ENCODE measurements at regions not wholly inside any gene's neighbourhood (a gene's known extent, or its start where the extent isn't known, plus 50 kb on each side); places are given as distances from the start of the nearest gene placed in this dataset.

GRCh38 chr10:106173838-106174237 is 990.7 kb downstream of the SORCS1 start:
- Histone ChIP-seq H3K27me3 (ENCODE audit: control insufficient read depth, extremely low read depth, insufficient read depth, low read length) (no peaks in the 10 kb centered on the region), H3K79me2 (ENCODE audit: control insufficient read depth, insufficient read depth, low read length) (no peaks in the 10 kb centered on the region), H2AFZ (ENCODE audit: control insufficient read depth, low read length) (no peak overlapping the region), H3K36me3 (ENCODE audit: control insufficient read depth in 2 of 2, extremely low read depth in 1 of 2, insufficient read depth in 2 of 2, low read length in 2 of 2) (no peaks in the 10 kb centered on the region), H3K9ac (ENCODE audit: control insufficient read depth, extremely low read depth, insufficient read depth, low read length) (no peak overlapping the region), H3K9me1 (ENCODE audit: control insufficient read depth, extremely low read depth, insufficient read depth, low read length) (no peaks in the 10 kb centered on the region), H3K4me3 (ENCODE audit: control insufficient read depth in 2 of 3, extremely low read depth in 1 of 3, insufficient read depth in 2 of 3, low read depth in 1 of 3, low read length in 3 of 3) (no peak overlapping the region), H3K27ac (ENCODE audit: control insufficient read depth, insufficient read depth, low read length) (no peak overlapping the region), H4K20me1 (ENCODE audit: control insufficient read depth, extremely low read depth, insufficient read depth, low read length) (no peaks in the 10 kb centered on the region), H3K9me3 (ENCODE audit: control insufficient read depth, low read depth, low read length) (no peaks in the 10 kb centered on the region), H3K4me1 (ENCODE audit: control insufficient read depth, extremely low read depth, insufficient read depth, low read length) (no peaks in the 10 kb centered on the region), H3K4me2 (ENCODE audit: control insufficient read depth, extremely low read depth, insufficient read depth, low read depth, low read length) (no peak overlapping the region)
- dilution Hi-C loops (cut with MboI; ENCODE audit: extremely low pct_ligation_motif_present, low sequenced_read_pairs) = no loop called here
- TF ChIP-seq CTCF (optimal IDR thresholded peaks at IDR 0.05 in 1 of 3, IDR thresholded peaks at IDR 0.05 in 1 of 3, conservative IDR thresholded peaks at IDR 0.05 in 1 of 3; ENCODE audit: extremely low read depth in 1 of 3, insufficient read depth in 2 of 3, low read length in 3 of 3) = no peak
- TF ChIP-seq EZH2 (IDR thresholded peaks at IDR 0.05; ENCODE audit: low read length) = no peak
- DNase-seq (ENCODE audit: low read depth, low spot score) = no peak
- FAIRE-seq = no peak

- no peaks in the 10 kb centered on the region for H3K9me1 ChIP-seq (ENCODE audit: control insufficient read depth, extremely low read depth, insufficient read depth, low read length)
- no peak overlapping the region for H3K4me3 ChIP-seq (ENCODE audit: control insufficient read depth in 2 of 3, extremely low read depth in 1 of 3, insufficient read depth in 2 of 3, low read depth in 1 of 3, low read length in 3 of 3)
- H3K9ac ChIP-seq (ENCODE audit: control insufficient read depth, extremely low read depth, insufficient read depth, low read length) = no peak overlapping the region
- no peaks in the 10 kb centered on the region for H3K9me3 ChIP-seq (ENCODE audit: control insufficient read depth, low read depth, low read length)
- TF ChIP-seq CTCF (optimal IDR thresholded peaks at IDR 0.05 in 1 of 3, IDR thresholded peaks at IDR 0.05 in 1 of 3, conservative IDR thresholded peaks at IDR 0.05 in 1 of 3; ENCODE audit: extremely low read depth in 1 of 3, insufficient read depth in 2 of 3, low read length in 3 of 3) (no peak), EZH2 (IDR thresholded peaks at IDR 0.05; ENCODE audit: low read length) (no peak)
- DNase-seq (ENCODE audit: low read depth, low spot score) = no peak
- no peaks in the 10 kb centered on the region for H3K4me1 ChIP-seq (ENCODE audit: control insufficient read depth, extremely low read depth, insufficient read depth, low read length)
- H3K79me2 ChIP-seq (ENCODE audit: control insufficient read depth, insufficient read depth, low read length) = no peaks in the 10 kb centered on the region
- no peaks in the 10 kb centered on the region for H3K27me3 ChIP-seq (ENCODE audit: control insufficient read depth, extremely low read depth, insufficient read depth, low read length)
- dilution Hi-C loops (cut with MboI; ENCODE audit: extremely low pct_ligation_motif_present, low sequenced_read_pairs) = no loop called here
- H3K36me3 ChIP-seq (ENCODE audit: control insufficient read depth in 2 of 2, extremely low read depth in 1 of 2, insufficient read depth in 2 of 2, low read length in 2 of 2) = no peaks in the 10 kb centered on the region
- H2AFZ ChIP-seq (ENCODE audit: control insufficient read depth, low read length) = no peak overlapping the region
- no peak for FAIRE-seq
- H3K4me2 ChIP-seq (ENCODE audit: control insufficient read depth, extremely low read depth, insufficient read depth, low read depth, low read length) = no peak overlapping the region
- no peaks in the 10 kb centered on the region for H4K20me1 ChIP-seq (ENCODE audit: control insufficient read depth, extremely low read depth, insufficient read depth, low read length)
- H3K27ac ChIP-seq (ENCODE audit: control insufficient read depth, insufficient read depth, low read length) = no peak overlapping the region
Observed at GRCh38 chr10:106169241-106169640, 995.3 kb downstream of the SORCS1 start.

Measured in keratinocyte (primary cell).